ENCODE measurements at regions not wholly inside any gene's neighbourhood (a gene's known extent, or its start where the extent isn't known, plus 50 kb on each side); places are given as distances from the start of the nearest gene placed in this dataset.
"Not testable (repeated sequence)": the region's sequence is repeated elsewhere in the genome, so short reads cannot be mapped to it uniquely, and the experiment has no call there.

GRCh38 chr17:5976251-5976650 lies 93.9 kb upstream of the WSCD1 start:
- DNase-seq (ENCODE audit: low spot score) = no peak
- Mint-ChIP-seq H3K36me3 (ENCODE audit: low read depth) (no peaks in the 10 kb centered on the region), H3K27ac (no peak overlapping the region), H3K27me3 (ENCODE audit: insufficient read depth) (no peaks in the 10 kb centered on the region), H3K4me1 (ENCODE audit: low read depth) (no peaks in the 10 kb centered on the region), H3K4me3 (no peak overlapping the region), H3K9me3 (peaks cover 12% of the 10 kb centered on the region)
- intact Hi-C loops (cut with micrococcal nuclease) = no loop called here

- Mint-ChIP-seq H3K27ac (no peak overlapping the region), H3K4me3 (no peak overlapping the region), H3K36me3 (ENCODE audit: low read depth) (no peaks in the 10 kb centered on the region), H3K27me3 (ENCODE audit: insufficient read depth) (no peaks in the 10 kb centered on the region), H3K4me1 (ENCODE audit: low read depth) (no peaks in the 10 kb centered on the region), H3K9me3 (peaks cover 6% of the 10 kb centered on the region)
- intact Hi-C loops (cut with micrococcal nuclease) = no loop called here
- no peak for DNase-seq (ENCODE audit: low spot score)
These were observed 91.7 kb upstream of the WSCD1 start for GRCh38 chr17:5978496-5978895.

- H3K36me3 Mint-ChIP-seq (ENCODE audit: low read depth) = no peaks in the 10 kb centered on the region
- intact Hi-C loops (cut with micrococcal nuclease) = no loop called here
- H3K4me1 Mint-ChIP-seq (ENCODE audit: low read depth) = no peaks in the 10 kb centered on the region
- H3K27me3 Mint-ChIP-seq (ENCODE audit: insufficient read depth) = no peaks in the 10 kb centered on the region
- H3K4me3 Mint-ChIP-seq = no peak overlapping the region
- no peak for DNase-seq (ENCODE audit: low spot score)
- no peak overlapping the region for H3K27ac Mint-ChIP-seq
- no peaks in the 10 kb centered on the region for H3K9me3 Mint-ChIP-seq
These were observed 89.2 kb upstream of the WSCD1 start for GRCh38 chr17:5980941-5981340.

GRCh38 chr17:5986644-5987043 lies 83.5 kb upstream of the WSCD1 start:
- Mint-ChIP-seq H3K27ac (no peak overlapping the region), H3K4me3 (no peak overlapping the region), H3K9me3 (no peaks in the 10 kb centered on the region), H3K27me3 (ENCODE audit: insufficient read depth) (no peaks in the 10 kb centered on the region), H3K4me1 (ENCODE audit: low read depth) (no peaks in the 10 kb centered on the region), H3K36me3 (ENCODE audit: low read depth) (no peaks in the 10 kb centered on the region)
- intact Hi-C loops (cut with micrococcal nuclease) = no loop called here
- DNase-seq (ENCODE audit: low spot score) = no peak

- no peak for DNase-seq (ENCODE audit: low spot score)
- no peaks in the 10 kb centered on the region for H3K4me1 Mint-ChIP-seq (ENCODE audit: low read depth)
- no peak overlapping the region for H3K27ac Mint-ChIP-seq
- H3K27me3 Mint-ChIP-seq (ENCODE audit: insufficient read depth) = no peaks in the 10 kb centered on the region
- no peak overlapping the region for H3K4me3 Mint-ChIP-seq
- H3K36me3 Mint-ChIP-seq (ENCODE audit: low read depth) = no peaks in the 10 kb centered on the region
- H3K9me3 Mint-ChIP-seq = no peaks in the 10 kb centered on the region
- intact Hi-C loops (cut with micrococcal nuclease) = no loop called here
These were observed 69.8 kb upstream of the WSCD1 start for GRCh38 chr17:6000426-6000825.

GRCh38 chr17:6003221-6003620 lies 67.0 kb upstream of the WSCD1 start:
- H3K36me3 Mint-ChIP-seq (ENCODE audit: low read depth); H3K9me3 Mint-ChIP-seq; DNase-seq (ENCODE audit: low spot score); H3K4me1 Mint-ChIP-seq (ENCODE audit: low read depth); H3K4me3 Mint-ChIP-seq; H3K27me3 Mint-ChIP-seq (ENCODE audit: insufficient read depth); intact Hi-C loops (cut with micrococcal nuclease); H3K27ac Mint-ChIP-seq: not testable (repeated sequence)

- H3K4me3 Mint-ChIP-seq = no peak overlapping the region
- no peak for DNase-seq (ENCODE audit: low spot score)
- intact Hi-C loops (cut with micrococcal nuclease) = no loop called here
- no peaks in the 10 kb centered on the region for H3K4me1 Mint-ChIP-seq (ENCODE audit: low read depth)
- H3K27ac Mint-ChIP-seq = no peak overlapping the region
- H3K9me3 Mint-ChIP-seq = no peaks in the 10 kb centered on the region
- H3K27me3 Mint-ChIP-seq (ENCODE audit: insufficient read depth) = no peaks in the 10 kb centered on the region
- H3K36me3 Mint-ChIP-seq (ENCODE audit: low read depth) = no peaks in the 10 kb centered on the region
These were observed 64.2 kb upstream of the WSCD1 start for GRCh38 chr17:6005939-6006338.

GRCh38 chr17:6011206-6011605 lies 59.0 kb upstream of the WSCD1 start:
- intact Hi-C loops (cut with micrococcal nuclease) = no loop called here
- no peaks in the 10 kb centered on the region for H3K4me1 Mint-ChIP-seq (ENCODE audit: low read depth)
- no peak overlapping the region for H3K4me3 Mint-ChIP-seq
- H3K27me3 Mint-ChIP-seq (ENCODE audit: insufficient read depth) = no peaks in the 10 kb centered on the region
- no peak for DNase-seq (ENCODE audit: low spot score)
- H3K27ac Mint-ChIP-seq = no peak overlapping the region
- H3K36me3 Mint-ChIP-seq (ENCODE audit: low read depth) = no peaks in the 10 kb centered on the region
- H3K9me3 Mint-ChIP-seq = no peaks in the 10 kb centered on the region

- H3K4me3 Mint-ChIP-seq = no peak overlapping the region
- peaks cover 1% of the 10 kb centered on the region for H3K27me3 Mint-ChIP-seq (ENCODE audit: insufficient read depth)
- H3K27ac Mint-ChIP-seq = no peak overlapping the region
- H3K36me3 Mint-ChIP-seq (ENCODE audit: low read depth) = no peaks in the 10 kb centered on the region
- no peaks in the 10 kb centered on the region for H3K9me3 Mint-ChIP-seq
- DNase-seq (ENCODE audit: low spot score) = no peak
- H3K4me1 Mint-ChIP-seq (ENCODE audit: low read depth) = no peaks in the 10 kb centered on the region
- intact Hi-C loops (cut with micrococcal nuclease) = no loop called here
These were observed 51.4 kb upstream of the WSCD1 start for GRCh38 chr17:6018788-6019187.

GRCh38 chr17:6019959-6020358 lies 50.2 kb upstream of the WSCD1 start:
- no peaks in the 10 kb centered on the region for H3K36me3 Mint-ChIP-seq (ENCODE audit: low read depth)
- no peaks in the 10 kb centered on the region for H3K9me3 Mint-ChIP-seq
- peaks cover 1% of the 10 kb centered on the region for H3K27me3 Mint-ChIP-seq (ENCODE audit: insufficient read depth)
- H3K4me1 Mint-ChIP-seq (ENCODE audit: low read depth) = no peaks in the 10 kb centered on the region
- no peak overlapping the region for H3K4me3 Mint-ChIP-seq
- intact Hi-C loops (cut with micrococcal nuclease) = no loop called here
- DNase-seq (ENCODE audit: low spot score) = no peak
- H3K27ac Mint-ChIP-seq = no peak overlapping the region

- Mint-ChIP-seq H3K4me1 (ENCODE audit: low read depth) (no peaks in the 10 kb centered on the region), H3K27ac (no peak overlapping the region), H3K27me3 (ENCODE audit: insufficient read depth) (peaks cover 1% of the 10 kb centered on the region), H3K36me3 (ENCODE audit: low read depth) (no peaks in the 10 kb centered on the region), H3K4me3 (no peak overlapping the region), H3K9me3 (no peaks in the 10 kb centered on the region)
- intact Hi-C loops (cut with micrococcal nuclease) = no loop called here
- DNase-seq (ENCODE audit: low spot score) = no peak
These were observed 49.7 kb upstream of the WSCD1 start for GRCh38 chr17:6020376-6021010.
